HUES48 (cell line): ENCODE measurements at regions not wholly inside any gene's neighbourhood (a gene's known extent, or its start where the extent isn't known, plus 50 kb on each side); places are given as distances from the start of the nearest gene placed in this dataset.

Source experiments
- H3K27ac ChIP-seq: one replicate; pipeline ENCODE4 v1.7.0; 2013; ENCODE audit warnings: low read depth, low read length, inconsistent platforms
- H3K27me3 ChIP-seq: 2 replicates; pipeline ENCODE4 v1.6.1; 2013; ENCODE audit warnings: mild to moderate bottlenecking, low read length; ENCODE audit not compliant: control insufficient read depth, insufficient read depth
- H3K36me3 ChIP-seq: 2 replicates; pipeline ENCODE4 v1.6.1; 2013; ENCODE audit warnings: low read length; ENCODE audit not compliant: control insufficient read depth, insufficient read depth
- H3K4me1 ChIP-seq: 2 replicates; pipeline ENCODE4 v1.6.1; 2013; ENCODE audit warnings: mild to moderate bottlenecking, low read length; ENCODE audit not compliant: control insufficient read depth, insufficient read depth
- H3K4me3 ChIP-seq: 2 replicates; pipeline ENCODE4 v1.5.1; 2013; ENCODE audit warnings: mild to moderate bottlenecking, low read depth, low read length
- H3K9ac ChIP-seq: 2 replicates; pipeline ENCODE4 v1.6.1; 2013; ENCODE audit warnings: mild to moderate bottlenecking, low read depth, low read length, moderate library complexity
- H3K9me3 ChIP-seq: 2 replicates; pipeline ENCODE4 v1.6.1; 2013; ENCODE audit warnings: low read length; ENCODE audit not compliant: control insufficient read depth, insufficient read depth

GRCh38 chr13:105297839-105298238 is 1237.6 kb downstream of the EFNB2 start:
- Histone ChIP-seq H3K4me3 (no peak overlapping the region), H3K27ac (no peak overlapping the region), H3K27me3 (no peaks in the 10 kb centered on the region), H3K9ac (no peak overlapping the region), H3K9me3 (no peaks in the 10 kb centered on the region), H3K4me1 (no peaks in the 10 kb centered on the region), H3K36me3 (no peaks in the 10 kb centered on the region)

- no peak overlapping the region for H3K4me3 ChIP-seq
- no peak overlapping the region for H3K27ac ChIP-seq
- no peaks in the 10 kb centered on the region for H3K4me1 ChIP-seq
- no peak overlapping the region for H3K9ac ChIP-seq
- H3K36me3 ChIP-seq, result no peaks in the 10 kb centered on the region
- no peaks in the 10 kb centered on the region for H3K9me3 ChIP-seq
- no peaks in the 10 kb centered on the region for H3K27me3 ChIP-seq
Observed at GRCh38 chr13:105291987-105292386, 1243.5 kb downstream of the EFNB2 start.

- Histone ChIP-seq H3K9ac (no peak overlapping the region), H3K36me3 (no peaks in the 10 kb centered on the region)
Observed at GRCh38 chr13:105290596-105290995, 1244.9 kb downstream of the EFNB2 start.

GRCh38 chr13:105285526-105285925 is 1249.9 kb downstream of the EFNB2 start:
- Histone ChIP-seq H3K27ac (no peak overlapping the region), H3K9me3 (no peaks in the 10 kb centered on the region), H3K4me3 (no peak overlapping the region), H3K27me3 (no peaks in the 10 kb centered on the region), H3K9ac (no peak overlapping the region), H3K4me1 (peaks cover 39% of the 10 kb centered on the region), H3K36me3 (no peaks in the 10 kb centered on the region)

More at GRCh38 chr13:105290596-105290995, 1244.9 kb downstream of the EFNB2 start:
- no peaks in the 10 kb centered on the region for H3K4me1 ChIP-seq
- no peak overlapping the region for H3K27ac ChIP-seq
- H3K9me3 ChIP-seq, result no peaks in the 10 kb centered on the region
- no peak overlapping the region for H3K4me3 ChIP-seq
- H3K27me3 ChIP-seq, result no peaks in the 10 kb centered on the region

GRCh38 chr13:105282406-105283285 is 1252.8 kb downstream of the EFNB2 start:
- Histone ChIP-seq H3K27me3 (no peaks in the 10 kb centered on the region), H3K4me1 (peaks cover 62% of the 10 kb centered on the region), H3K9ac (no peak overlapping the region), H3K9me3 (no peaks in the 10 kb centered on the region), H3K36me3 (no peaks in the 10 kb centered on the region), H3K4me3 (no peak overlapping the region), H3K27ac (peak overlapping the region; percentile 46)

GRCh38 chr13:105278943-105279381 is 1256.5 kb downstream of the EFNB2 start:
- Histone ChIP-seq H3K27ac (peak overlapping the region; percentile 83), H3K4me3 (peak overlapping the region; percentile 43)

GRCh38 chr13:105276571-105276970 is 1258.9 kb downstream of the EFNB2 start:
- Histone ChIP-seq H3K4me3 (no peak overlapping the region), H3K9me3 (no peaks in the 10 kb centered on the region)

More at GRCh38 chr13:105278943-105279381, 1256.5 kb downstream of the EFNB2 start:
- H3K36me3 ChIP-seq, result no peaks in the 10 kb centered on the region
- H3K4me1 ChIP-seq, result peaks cover 57% of the 10 kb centered on the region
- peak overlapping the region; percentile 51 for H3K9ac ChIP-seq
- H3K9me3 ChIP-seq, result no peaks in the 10 kb centered on the region
- H3K27me3 ChIP-seq, result no peaks in the 10 kb centered on the region

GRCh38 chr13:105273665-105274222 is 1261.7 kb downstream of the EFNB2 start:
- no peak overlapping the region for H3K27ac ChIP-seq
- H3K9me3 ChIP-seq, result no peaks in the 10 kb centered on the region
- H3K9ac ChIP-seq, result no peak overlapping the region
- H3K36me3 ChIP-seq, result no peaks in the 10 kb centered on the region
- no peak overlapping the region for H3K4me3 ChIP-seq
- H3K4me1 ChIP-seq, result peaks cover 6% of the 10 kb centered on the region
- no peaks in the 10 kb centered on the region for H3K27me3 ChIP-seq

More at GRCh38 chr13:105276571-105276970, 1258.9 kb downstream of the EFNB2 start:
- no peaks in the 10 kb centered on the region for H3K27me3 ChIP-seq
- no peaks in the 10 kb centered on the region for H3K36me3 ChIP-seq
- H3K9ac ChIP-seq, result no peak overlapping the region
- H3K4me1 ChIP-seq, result peaks cover 33% of the 10 kb centered on the region
- no peak overlapping the region for H3K27ac ChIP-seq

- Histone ChIP-seq H3K27me3 (no peaks in the 10 kb centered on the region), H3K4me1 (no peaks in the 10 kb centered on the region), H3K4me3 (no peak overlapping the region), H3K27ac (no peak overlapping the region), H3K9ac (no peak overlapping the region), H3K9me3 (no peaks in the 10 kb centered on the region), H3K36me3 (no peaks in the 10 kb centered on the region)
Observed at GRCh38 chr13:105272660-105273631, 1262.5 kb downstream of the EFNB2 start.

GRCh38 chr13:105266615-105267014 is 1268.8 kb downstream of the EFNB2 start:
- H3K4me1 ChIP-seq, result no peaks in the 10 kb centered on the region
- H3K27me3 ChIP-seq, result no peaks in the 10 kb centered on the region
- H3K36me3 ChIP-seq, result no peaks in the 10 kb centered on the region
- H3K4me3 ChIP-seq, result no peak overlapping the region
- H3K9me3 ChIP-seq, result no peaks in the 10 kb centered on the region
- H3K9ac ChIP-seq, result no peak overlapping the region
- no peak overlapping the region for H3K27ac ChIP-seq
